ENCODE measurements at regions not wholly inside any gene's neighbourhood (a gene's known extent, or its start where the extent isn't known, plus 50 kb on each side); places are given as distances from the start of the nearest gene placed in this dataset.
"Not testable (repeated sequence)": the region's sequence is repeated elsewhere in the genome, so short reads cannot be mapped to it uniquely, and the experiment has no call there.

DNA sequence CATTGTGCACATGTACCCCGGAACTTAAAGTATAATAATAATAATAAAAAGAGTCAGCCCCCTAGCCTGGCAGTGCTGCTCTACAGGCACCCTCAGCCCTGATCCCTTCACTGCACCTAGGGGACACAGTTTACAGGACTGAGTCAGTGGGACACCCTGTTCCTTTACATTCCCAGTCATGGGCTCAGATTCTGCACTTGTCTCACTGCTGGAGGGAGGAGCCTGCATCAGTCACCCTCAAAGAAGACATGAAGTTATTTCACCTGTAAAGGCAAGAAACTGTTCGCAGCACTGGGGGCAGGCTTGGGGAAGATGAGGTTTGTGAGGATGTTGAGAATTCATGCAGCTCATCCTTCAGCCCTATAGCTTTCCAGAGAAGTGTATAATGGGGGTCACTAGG is 50.7 kb upstream of the VPREB1 start:
- no peak for DNase-seq

- DNase-seq, result not testable (repeated sequence)
Measured at GRCh38 chr22:22193462-22193861, 51.1 kb upstream of the VPREB1 start.

- not testable (repeated sequence) for DNase-seq
Measured at GRCh38 chr22:22193006-22193405, 51.6 kb upstream of the VPREB1 start.

GRCh38 chr22:22189796-22190195 is 54.8 kb upstream of the VPREB1 start:
- DNase-seq, result not testable (repeated sequence)

DNA sequence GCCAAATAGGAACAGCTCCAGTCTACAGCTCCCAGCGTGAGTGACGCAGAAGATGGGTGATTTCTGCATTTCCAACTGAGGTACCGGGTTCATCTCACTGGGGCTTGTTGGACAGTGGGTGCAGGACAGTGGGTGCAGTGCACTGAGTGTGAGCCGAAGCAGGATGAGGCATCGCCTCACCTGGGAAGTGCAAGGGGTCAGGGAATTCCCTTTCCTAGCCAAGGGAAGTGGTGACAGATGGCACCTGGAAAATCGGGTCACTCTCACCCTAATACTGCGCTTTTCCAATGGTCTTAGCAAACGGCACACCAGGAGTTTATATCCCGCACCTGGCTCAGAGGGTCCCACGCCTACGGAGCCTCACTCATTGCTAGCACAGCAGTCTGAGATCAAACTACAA is 56.7 kb upstream of the VPREB1 start:
- not testable (repeated sequence) for DNase-seq

- DNase-seq, result no peak
Measured at GRCh38 chr22:22187299-22187698, 57.3 kb upstream of the VPREB1 start.

- DNase-seq, result no peak
Measured at GRCh38 chr22:22185844-22186499, 58.6 kb upstream of the VPREB1 start.

GRCh38 chr22:22185217-22185616 is 59.4 kb upstream of the VPREB1 start:
- no peak for DNase-seq

DNA sequence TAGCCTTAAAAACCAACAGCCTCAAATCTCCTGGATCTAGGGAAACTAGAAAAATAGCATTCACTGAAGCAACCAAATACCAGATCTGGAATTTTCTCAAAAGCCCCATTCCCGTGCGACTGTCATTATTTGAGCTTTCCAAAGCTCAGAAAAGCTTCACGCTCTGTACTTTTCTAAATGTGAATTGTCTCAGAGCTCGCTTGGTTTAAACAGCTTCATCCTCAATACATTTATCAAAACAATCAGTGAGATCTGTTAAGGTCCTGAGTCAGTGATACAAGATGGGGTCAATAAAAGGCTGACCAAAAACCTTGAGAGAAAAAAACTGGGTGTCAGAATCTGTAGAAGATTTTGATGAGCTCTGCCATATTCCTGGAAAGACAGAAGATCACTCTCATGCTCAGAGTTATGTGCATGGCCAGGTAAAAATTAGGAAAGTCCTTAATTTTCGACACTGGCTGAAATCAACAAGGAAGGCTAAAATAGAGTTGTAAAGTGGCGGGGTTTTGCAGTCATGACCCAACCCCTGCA is 60.2 kb upstream of the VPREB1 start:
- DNase-seq, result no peak

DNA sequence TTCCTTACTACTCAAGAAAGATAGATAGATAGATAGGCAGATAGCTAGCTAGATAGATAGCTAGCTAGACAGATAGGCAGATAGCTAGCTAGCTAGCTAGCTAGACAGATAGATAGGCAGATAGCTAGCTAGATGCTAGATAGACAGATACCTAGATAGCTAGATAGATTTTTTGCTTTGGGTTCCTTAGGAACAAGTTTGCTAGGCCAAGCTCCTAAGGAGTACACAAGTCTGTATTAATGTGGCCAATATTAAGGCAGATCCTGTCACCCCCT is 61.7 kb upstream of the VPREB1 start:
- no peak for DNase-seq

- no peak for DNase-seq
Measured at GRCh38 chr22:22182218-22182989, 62.2 kb upstream of the VPREB1 start.

DNA sequence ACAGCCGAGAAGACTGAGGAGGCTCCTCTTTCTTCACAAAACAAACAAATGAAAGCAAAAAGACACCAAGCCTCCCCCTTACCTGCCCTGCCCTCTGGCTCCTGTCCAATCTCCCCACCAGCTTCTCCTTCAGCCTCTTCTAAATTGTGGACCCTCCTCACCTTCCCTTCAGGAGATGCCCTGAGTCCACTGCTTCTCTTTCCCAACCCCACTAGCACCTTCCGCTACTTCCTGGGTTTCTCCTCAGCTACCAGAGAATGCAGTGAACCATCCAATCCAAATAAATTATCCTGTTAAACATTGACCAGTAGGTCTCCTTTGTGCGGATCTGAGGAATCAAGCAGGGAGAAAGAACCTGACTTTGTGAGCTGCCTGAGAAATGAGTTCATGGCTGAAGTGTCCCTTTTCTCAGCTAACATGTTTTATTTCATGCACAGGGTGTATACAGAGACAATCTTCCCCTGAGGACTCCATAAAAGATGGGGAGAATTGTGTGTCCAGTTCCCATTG is 63.2 kb upstream of the VPREB1 start:
- DNase-seq, result no peak

- DNase-seq, result no peak
Measured at GRCh38 chr22:22180738-22181285, 63.8 kb upstream of the VPREB1 start.

DNA sequence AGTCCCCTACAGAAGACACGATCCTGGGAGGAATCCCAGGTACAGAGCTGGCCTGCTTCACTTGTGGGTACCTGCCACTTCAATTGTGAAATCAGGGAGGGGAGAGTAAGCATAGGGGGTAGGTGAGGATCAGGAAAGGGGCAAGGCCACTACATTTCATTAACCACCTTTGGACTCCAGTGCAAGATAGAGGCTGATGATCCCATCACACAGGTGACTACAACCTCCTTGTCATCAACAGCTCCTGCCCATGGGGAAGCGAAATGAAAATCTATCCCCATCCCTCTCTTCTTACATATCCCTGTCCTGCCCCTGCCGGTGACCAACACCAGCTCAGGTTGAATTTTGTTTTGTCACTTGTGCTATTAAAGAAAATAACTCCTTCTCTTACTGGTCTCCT is 64.7 kb upstream of the VPREB1 start:
- DNase-seq, result no peak

GRCh38 chr22:22178992-22179391 is 65.6 kb upstream of the VPREB1 start:
- DNase-seq, result no peak

- no peak for DNase-seq
Measured at GRCh38 chr22:22178355-22178965, 66.1 kb upstream of the VPREB1 start.

DNA sequence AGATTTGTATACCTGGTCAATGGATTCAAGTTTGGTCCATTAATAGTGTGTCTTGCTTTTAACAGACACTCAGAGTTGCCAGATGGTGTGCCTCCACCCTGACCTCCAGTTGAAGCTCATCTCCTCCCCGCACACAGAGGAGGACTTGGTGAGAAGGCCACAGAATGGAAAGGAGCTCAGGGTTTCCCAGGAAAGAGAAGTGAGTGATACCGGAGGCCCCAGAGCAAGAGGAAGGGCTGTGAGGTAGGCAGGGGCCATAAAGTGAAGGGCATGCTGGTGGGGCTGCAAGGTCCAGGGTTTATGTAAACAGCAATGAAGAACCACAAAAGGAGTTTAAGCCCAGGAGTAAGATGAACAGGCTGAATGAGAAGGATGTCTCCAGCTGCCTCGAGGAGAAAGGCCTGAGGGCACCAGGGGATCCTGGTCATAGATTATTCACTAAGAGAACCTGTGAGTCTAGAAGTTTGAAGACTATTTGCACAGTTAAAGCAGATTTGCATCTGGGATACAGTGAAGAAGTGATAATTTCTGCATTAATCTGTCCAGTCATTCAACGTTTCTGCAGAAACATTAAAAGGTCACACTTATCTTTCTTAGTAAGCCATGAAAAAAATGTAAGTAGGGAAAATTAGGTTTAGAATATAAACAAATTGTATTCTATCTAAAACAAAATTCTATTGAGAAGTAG is 67.5 kb upstream of the VPREB1 start:
- no peak for DNase-seq

DNA sequence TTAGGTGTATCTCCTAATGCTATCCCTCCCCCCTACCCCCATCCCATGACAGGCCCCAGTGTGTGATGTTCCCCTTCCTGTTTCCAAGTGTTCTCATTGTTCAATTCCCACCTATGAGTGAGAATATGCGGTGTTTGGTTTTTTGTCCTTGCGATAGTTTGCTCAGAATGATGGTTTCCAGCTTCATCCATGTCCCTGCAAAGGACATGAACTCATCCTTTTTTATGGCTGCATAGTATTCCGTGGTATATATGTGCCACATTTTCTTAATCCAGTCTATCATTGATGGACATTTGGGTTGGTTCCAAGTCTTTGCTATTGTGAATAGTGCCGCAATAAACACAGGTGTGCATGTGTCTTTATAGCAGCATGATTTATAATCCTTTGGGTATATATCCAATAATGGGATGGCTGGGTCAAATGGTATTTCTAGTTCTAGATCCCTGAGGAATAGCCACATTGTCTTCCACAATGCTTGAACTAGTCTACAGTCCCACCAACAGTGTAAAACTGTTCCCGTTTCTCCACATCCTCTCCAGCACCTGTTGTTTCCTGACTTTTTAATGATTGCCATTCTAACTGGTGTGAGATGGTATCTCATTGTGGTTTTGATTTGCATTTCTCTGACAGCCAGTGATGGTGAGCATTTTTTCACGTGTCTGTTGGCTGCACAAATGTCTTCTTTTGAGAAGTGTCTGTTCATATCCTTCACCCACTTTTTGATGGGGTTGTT is 71.5 kb upstream of the VPREB1 start:
- DNase-seq, result not testable (repeated sequence)

- no peak for DNase-seq
Measured at GRCh38 chr22:22171357-22172218, 73.0 kb upstream of the VPREB1 start.

DNA sequence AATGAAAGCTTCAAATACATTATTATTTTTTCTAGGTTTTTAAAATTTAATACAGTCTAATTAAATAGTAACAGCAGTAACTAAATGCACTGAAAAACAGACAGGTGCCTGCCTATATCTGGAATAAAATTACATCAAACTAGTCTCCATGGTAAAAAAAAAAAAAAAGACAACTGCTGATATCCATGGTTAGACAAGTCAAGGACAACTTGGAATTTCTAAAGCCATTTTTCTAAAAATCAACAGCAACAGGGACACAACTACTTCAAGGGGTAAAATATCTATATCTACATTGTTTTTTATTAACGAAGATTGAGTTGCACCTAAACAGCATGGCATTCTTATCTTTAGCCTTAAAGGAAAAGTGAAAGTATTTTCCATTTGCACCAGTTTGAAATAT is 74.7 kb upstream of the VPREB1 start:
- no peak for DNase-seq

Measured in hindlimb muscle (tissue), 1 donor.